ENCODE measurements at regions not wholly inside any gene's neighbourhood (a gene's known extent, or its start where the extent isn't known, plus 50 kb on each side); places are given as distances from the start of the nearest gene placed in this dataset.

DNA sequence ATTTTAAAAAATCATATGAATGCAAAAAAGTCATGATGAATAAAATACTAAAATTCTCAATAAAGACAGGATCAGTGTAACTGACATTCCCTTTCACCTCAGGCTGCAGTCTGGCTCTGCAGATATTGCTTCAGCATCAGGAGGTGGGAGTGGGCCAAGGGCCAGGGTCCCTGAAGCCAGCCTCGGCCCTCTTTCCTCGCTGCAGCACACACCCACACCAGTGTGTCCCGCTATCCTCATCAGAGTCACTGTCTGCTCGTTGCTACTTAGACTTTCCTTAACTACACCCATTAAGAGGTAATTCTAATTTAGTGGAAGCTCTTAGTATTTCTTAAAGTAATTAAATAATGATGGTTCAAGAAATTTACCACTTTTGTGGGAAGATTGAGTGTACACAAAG lies 298.2 kb downstream of the UBE3D start:
- TF ChIP-seq POLR2A (IDR thresholded peaks at IDR 0.05; ENCODE audit: low read depth), result no peak
- no peak for TF ChIP-seq EP300 (IDR thresholded peaks at IDR 0.05)
- TF ChIP-seq, protein P1, sequence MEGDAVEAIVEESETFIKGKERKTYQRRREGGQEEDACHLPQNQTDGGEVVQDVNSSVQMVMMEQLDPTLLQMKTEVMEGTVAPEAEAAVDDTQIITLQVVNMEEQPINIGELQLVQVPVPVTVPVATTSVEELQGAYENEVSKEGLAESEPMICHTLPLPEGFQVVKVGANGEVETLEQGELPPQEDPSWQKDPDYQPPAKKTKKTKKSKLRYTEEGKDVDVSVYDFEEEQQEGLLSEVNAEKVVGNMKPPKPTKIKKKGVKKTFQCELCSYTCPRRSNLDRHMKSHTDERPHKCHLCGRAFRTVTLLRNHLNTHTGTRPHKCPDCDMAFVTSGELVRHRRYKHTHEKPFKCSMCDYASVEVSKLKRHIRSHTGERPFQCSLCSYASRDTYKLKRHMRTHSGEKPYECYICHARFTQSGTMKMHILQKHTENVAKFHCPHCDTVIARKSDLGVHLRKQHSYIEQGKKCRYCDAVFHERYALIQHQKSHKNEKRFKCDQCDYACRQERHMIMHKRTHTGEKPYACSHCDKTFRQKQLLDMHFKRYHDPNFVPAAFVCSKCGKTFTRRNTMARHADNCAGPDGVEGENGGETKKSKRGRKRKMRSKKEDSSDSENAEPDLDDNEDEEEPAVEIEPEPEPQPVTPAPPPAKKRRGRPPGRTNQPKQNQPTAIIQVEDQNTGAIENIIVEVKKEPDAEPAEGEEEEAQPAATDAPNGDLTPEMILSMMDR (IDR thresholded peaks at IDR 0.05), result no peak
- TF ChIP-seq POLR2AphosphoS5 (IDR thresholded peaks at IDR 0.05), result no peak

Data from esophagus muscularis mucosa (tissue), 4 donors.